ENCODE measurements at regions not wholly inside any gene's neighbourhood (a gene's known extent, or its start where the extent isn't known, plus 50 kb on each side); places are given as distances from the start of the nearest gene placed in this dataset.

DNA sequence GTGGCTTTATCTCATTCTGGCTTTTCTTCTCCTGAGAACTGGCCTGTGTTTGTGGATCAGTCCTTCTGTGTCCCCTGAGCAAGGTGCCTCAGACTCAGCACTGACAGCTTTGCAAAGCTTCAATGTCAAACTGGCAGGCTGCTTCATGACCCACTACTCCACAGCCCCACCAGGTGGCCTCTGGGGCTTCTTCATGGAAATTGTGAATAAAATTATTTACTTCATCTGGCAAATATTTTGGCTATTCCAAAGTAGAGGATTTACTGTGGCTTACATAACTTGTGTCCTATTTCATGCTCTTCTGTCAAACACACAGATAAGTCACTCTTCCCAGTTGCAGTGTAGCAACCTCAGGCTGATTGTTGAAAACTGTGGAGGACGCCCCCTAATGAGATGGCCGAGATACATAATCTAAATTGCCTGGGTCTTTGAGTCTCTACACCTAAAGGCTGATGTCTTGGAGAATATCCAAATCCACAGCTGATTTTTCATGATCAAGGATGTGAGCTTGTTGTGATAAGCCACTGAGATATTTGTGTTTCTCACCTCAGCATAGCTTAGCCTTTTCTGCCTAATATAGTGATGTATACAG, 721.9 kb upstream of the SLC10A2 start:
- DNase-seq, result no peak

DNA sequence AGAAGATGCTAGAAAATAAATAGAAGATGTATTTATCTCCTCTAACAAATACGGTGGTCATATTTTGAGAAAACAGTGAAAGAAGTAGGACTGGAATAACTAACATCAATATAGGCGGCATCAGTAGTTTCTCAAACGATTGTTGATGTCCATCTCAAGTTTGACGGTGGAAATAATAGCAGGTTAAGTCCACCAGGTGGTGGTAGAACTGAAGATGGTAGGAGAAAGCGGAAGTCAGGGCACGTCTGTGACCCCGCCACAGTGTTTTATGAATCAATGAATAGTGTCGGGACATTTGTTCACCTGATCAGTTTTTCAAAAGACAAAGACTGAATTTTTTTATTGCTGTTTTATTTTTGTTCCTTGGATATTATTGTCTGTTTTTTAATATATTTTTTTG, 706.4 kb upstream of the SLC10A2 start:
- no peak for DNase-seq

DNA sequence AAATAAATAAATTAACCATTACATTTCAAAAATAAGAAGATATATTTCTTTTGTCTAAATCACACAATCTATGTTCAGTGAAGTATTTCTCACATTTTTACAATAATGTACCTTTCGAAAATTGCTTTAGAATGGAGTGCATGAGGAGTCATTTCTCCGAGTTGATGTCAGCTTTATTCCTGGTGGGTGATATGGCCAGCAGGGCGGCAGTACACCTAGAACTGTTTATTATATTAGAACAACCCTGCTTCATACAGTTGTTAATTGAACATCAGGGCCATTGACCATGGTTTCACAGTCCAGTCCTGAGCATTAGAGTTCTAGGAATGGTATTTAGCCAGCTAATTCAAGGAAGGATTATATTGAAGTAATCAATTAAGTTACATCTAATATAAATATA, 696.3 kb upstream of the SLC10A2 start:
- DNase-seq, result no peak

DNA sequence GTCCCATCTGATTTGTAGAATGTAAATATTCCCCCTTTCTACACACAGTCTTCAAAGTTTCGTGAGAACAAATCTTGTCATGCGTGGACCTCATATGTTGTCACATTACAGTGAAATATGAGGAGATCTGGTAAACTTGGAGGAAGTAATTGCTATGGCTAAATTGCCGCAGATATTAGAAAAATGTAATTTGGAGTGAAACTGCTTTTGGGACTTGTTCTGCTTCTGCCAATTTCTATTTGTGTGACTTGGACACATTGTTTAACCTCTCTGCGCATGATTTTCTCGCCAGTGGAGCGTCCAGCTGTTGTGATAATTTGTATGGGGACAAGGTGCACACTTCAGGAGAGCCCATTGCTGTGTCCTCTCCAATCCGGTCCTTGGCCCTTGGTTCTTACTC, 693.1 kb upstream of the SLC10A2 start:
- DNase-seq, result no peak

DNA sequence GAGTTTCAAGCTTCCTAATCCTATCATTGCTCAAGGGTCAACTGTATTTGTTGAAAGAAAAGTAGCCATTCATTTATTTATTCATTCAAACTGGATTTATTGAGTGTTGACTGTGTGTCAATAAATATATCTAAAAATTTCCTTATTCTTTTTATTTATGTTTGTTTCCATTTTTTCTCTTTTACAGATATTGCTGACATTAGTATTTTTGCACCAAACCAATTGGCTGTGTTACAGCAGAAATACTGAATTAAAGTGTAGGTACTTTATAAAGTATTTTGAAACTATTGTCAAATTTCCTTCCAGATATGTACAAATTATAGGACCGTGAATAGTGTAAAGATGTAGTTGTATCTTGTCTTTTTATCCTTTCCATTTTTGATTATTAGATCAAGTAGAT, 692.0 kb upstream of the SLC10A2 start:
- no peak for DNase-seq

DNA sequence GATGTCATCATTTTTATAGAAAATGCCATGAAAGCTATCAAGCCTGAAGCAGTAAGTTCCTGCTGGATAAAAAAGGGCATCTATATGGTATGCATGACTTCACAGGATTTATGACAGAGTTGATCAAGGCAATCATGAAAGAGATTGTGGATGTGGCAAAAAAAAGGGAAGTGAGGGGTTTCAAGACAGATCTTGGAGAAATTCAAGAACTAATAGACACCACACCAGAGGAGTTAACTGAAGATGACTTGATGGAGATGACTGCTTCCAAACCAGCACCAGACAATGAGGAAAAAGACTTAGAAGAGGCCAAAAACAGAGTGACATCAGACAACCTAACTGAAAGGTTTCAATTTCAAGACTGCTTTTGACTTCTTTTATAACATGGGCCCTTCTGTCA, 691.1 kb upstream of the SLC10A2 start:
- DNase-seq, result no peak

DNA sequence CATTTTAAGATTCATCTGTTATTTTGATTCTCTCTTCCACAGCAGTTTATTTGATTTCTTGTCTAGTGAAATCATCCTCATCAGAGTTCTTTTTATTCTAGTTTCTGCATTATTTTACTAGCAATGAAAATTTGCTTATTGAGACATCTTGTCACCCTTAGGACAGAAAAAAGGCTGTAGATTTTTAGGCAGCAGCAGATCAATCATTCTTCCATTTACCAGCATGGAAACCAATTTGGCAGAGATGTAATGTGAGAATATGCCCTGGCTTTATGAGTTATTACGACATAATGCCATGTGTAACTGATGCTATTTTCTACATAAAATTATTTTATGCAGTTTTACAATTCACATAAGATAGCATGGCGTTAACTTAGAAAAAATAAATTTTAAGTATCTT, 688.6 kb upstream of the SLC10A2 start:
- no peak for DNase-seq

DNA sequence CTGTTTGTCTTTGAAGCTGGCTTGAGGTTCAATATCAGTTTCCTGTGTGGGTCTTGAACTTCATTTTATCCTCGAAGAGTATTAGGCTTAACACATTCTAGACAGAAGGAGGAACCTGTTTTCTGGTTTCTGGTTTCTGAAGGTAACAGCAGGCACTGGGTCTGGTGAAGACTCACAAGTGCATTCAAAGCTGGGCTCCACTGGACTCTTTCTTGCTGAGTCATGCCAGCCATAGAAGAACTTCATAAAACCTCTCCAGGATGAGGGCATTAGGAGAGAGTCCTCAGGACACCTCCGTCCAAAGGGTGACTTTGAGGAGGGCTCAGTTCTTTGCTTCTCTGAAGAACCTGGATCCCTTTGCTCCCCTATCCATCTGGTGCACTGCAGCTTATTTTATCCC, 668.6 kb upstream of the SLC10A2 start:
- no peak for DNase-seq

DNA sequence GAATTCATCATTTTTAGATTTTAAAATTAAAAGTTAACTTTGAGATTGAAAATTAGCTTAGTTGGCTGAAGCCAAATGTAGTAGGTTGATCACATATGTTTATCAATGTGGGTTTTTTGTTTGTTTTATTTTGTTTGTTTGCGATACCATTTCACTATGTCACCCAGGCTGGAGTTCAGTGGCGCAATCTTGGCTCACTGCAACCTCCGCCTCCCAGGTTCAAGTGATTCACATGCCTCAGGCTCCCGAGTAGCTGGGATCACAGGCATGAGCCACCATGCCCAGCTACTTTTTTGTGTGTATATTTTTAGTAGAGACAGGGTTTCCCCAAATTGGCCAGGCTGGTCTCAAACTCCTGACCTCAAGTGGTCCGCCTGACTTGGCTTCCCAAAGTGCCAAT, 665.7 kb upstream of the SLC10A2 start:
- DNase-seq, result no peak

DNA sequence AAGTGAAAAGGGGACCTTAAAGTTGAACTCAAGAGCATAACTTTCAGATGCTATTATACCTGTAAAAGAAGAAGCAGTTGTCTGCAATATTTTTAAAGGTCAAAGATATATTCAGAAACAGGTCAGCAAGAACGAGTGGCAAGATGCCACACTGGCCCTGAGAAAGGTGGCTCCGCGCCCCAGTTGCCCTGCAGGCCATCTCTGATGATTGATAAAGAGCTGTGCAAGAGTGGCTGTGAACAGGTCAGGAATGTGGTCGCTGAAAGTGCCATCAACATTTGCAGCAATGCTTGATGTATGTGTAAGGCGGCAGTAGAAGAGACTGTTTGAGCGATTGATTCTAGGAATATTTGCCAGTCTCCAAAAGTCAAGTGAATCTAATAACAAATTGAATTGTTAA, 664.2 kb upstream of the SLC10A2 start:
- DNase-seq, result no peak

DNA sequence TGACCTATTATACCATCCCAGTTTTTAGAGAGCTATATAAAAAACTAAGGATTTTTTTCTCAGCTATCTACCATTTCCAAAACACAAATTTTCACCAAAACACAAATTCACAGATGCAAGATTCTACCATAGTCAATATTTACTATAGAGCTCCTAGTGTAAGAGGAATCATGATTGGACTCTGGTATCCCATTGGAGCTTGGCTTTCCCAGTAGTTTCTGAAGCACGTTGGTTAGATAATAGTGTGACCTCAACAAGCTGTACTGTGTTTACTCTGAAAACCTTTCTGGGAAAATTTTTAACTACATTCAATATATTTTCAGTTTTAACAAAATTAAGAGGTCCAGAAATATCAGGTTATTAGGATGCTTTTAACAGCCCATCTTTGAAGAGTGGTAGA, 660.6 kb upstream of the SLC10A2 start:
- no peak for DNase-seq

DNA sequence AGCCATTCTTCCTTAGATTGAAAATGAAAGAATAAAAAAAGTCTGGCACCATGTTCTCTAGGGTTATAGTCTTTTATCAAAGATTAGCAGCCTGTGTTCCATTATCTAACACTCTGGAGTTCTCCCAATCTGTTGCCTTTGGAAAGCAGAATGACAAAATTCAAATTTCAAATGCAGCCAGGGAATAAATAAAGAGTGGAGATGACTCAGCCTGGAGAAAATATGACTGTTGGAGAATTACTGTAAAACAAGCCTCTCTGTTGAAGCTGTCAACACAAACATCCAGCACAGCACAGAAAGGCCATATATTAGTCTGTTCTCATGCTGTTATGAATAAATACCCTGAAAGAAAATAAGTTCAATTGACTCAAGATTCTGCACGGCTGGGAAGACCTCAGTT, 650.5 kb upstream of the SLC10A2 start:
- DNase-seq, result no peak

DNA sequence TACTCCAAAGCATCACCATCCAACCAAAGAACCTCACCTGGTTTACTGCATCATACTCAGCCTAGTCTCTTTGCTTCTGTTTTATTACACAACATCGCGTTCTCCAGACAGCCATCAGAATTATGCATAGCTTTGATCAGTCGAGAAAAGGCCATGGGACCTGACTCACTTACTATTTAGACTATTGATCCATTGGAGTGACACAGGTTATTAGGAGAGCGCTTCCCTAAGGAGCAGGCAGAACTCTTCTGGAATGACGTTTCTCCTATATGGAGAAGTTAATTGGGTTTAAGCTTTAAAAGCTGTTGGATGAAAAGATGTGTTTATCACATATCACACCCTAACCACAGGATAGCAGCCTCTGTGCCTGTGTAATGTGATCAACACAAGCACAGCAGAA, 649.1 kb upstream of the SLC10A2 start:
- DNase-seq, result no peak

DNA sequence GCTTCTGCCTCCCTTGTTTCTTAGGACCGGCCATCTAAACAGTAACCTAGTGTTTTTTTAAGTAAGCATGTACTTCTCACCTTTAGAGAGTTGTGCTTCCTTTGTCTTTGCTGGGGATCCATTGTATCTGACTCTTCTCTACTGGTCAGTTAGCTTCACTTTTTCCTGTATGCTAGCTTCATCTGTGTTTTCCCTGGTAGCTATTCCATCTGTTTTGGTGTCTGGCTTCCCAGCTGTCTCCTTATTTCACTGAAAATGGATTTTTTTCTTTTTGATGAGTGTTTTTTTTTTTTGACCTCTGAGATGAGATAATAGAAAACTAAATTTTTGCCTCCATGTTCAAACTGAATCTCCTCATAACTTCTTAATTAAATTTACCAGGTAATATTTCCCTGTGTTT, 637.0 kb upstream of the SLC10A2 start:
- no peak for DNase-seq

DNA sequence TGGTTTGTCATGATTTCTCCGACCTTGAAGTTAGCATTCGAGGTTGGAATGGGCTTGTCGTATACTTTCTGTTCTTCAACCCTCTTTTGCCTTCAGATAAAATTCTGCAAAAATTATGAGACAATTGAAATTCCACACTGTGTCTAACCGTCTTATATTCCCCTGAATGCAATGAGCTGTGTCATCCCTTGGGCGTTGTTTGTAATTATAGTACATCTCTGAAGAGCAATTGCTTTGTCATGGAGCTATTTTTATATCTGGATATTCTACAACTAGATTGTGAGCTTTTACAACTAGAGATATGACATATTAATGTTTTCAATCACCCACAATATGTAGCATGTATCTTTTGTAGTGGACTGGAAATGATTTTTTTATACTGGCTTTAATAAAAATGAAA, 631.8 kb upstream of the SLC10A2 start:
- no peak for DNase-seq

DNA sequence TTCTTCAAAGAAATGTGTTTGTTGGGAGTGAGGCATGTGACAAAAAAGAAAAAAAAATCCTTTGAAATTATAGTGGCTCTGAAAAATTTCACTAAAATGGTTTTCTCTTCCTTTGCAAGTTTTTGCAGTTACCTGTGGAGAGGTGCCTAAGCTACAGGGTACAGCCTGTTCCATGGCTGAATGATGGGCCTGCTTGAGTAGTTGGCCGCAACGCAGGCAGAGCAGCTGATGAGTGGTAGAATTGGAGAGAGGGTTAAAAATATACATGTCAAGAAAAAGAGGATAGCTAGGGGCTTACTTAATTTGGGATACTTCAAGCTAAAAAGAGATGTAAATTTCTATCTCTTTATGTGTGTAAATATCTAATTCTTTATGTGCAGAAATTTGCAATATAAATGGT, 629.1 kb upstream of the SLC10A2 start:
- no peak for DNase-seq

DNA sequence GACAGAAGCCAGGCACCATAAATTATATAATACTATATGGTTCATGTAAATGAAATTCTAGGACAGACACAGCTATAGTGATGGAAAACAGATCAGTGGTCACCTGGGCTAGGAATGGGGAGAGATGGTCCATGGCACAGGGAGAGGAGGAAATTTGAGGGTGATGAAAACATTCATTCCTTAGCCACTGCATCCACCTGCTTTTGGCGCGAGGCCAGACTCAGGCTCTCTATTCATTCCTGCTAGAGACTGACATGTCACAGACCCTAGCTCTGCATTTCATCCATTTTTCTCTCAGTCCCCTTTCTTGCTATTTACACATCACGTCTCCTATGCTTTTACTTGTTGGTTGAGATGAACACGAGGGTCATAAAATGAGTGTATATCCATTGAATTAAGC, 628.3 kb upstream of the SLC10A2 start:
- no peak for DNase-seq

DNA sequence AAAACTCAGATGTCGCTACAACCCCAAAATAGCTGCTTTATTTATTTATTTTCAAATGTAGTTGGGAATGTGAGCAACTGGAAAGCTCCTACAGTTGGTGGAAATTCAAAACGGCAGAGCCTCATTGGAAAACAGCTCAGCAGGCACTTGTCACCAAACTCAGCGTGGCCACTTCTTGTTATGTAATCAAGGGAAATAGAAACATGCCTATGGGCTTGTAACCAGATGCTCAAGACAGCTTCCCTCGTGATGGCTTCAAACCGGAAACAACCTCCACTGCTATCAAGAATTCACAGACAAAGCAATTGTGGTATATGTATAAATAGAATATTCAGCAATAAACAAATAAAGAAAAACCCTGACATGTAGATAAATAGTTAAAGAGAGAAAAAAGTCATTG, 627.8 kb upstream of the SLC10A2 start:
- no peak for DNase-seq

DNA sequence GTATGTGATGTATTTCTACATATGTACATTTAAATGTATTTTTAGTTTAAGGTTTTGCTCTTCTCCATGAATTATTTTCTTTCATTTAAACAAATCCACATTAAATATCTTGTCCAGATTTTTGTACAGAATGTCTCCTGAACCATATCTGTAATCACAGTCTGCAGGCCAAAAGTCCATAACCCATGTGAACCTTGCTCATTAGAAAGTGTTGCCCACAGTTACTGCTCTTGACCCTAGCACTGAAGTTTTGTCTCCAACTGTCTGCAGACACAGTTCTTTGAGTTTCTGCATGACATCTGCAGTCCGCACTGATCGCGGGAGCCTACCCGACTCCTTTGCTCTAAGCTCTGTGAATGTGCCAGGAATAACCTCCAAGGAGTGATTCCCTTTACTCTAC, 626.2 kb upstream of the SLC10A2 start:
- DNase-seq, result no peak

DNA sequence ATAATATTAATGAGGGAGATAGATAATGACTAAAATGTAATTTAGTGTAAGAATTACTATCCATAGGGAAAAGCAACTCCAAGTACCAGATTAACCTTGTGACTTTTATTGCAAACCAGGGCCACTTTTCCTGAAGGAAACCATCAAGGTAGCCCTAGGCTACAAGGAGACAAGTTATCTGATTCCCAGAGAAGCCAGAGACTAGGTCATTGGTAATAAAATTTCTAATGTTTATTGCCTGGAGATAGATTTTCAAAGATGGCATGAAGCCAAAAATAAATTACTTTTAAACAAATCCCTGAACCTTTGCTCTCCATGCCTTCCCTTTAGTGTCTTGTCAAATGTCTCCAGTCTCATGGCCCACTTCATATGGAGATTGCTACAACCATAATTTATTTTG, 610.1 kb upstream of the SLC10A2 start:
- DNase-seq, result no peak

DNA sequence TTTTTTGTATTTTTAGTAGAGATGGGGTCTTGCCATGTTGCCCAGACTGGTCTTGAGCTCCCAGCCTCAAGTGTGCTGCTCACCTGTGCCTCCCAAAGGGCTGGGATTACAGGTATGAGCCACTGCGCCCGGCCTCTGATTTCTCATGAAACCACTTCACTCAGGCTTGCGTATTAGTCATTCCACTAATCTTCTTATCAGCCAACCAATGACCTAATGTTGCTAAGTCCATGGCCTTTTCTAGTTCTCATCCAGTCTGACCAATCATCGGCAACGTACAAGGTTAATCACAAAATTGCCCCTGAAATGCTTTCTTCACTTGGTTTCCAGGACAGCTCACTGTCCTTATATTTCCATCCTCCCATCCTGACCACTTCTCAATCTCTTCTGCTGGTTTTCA, 605.3 kb upstream of the SLC10A2 start:
- no peak for DNase-seq

DNA sequence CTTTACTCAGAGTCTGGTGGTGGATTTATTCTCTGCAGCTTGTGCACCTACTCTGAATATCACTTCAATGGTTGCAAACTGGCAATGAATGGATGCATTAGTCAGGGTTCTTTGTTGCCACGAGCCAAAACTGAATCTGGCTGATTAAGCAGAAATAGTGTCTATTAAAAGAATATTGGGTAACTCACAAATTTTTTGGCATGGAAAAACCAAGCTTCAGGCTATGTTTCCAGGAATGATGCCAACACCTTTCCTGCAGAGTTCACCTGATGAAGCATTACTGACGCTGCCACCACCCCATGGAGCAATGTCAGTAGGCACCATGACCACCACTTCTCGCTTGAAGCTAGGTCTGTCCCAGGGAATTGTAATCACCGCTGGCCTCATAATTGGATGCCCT, 597.8 kb upstream of the SLC10A2 start:
- DNase-seq, result no peak

DNA sequence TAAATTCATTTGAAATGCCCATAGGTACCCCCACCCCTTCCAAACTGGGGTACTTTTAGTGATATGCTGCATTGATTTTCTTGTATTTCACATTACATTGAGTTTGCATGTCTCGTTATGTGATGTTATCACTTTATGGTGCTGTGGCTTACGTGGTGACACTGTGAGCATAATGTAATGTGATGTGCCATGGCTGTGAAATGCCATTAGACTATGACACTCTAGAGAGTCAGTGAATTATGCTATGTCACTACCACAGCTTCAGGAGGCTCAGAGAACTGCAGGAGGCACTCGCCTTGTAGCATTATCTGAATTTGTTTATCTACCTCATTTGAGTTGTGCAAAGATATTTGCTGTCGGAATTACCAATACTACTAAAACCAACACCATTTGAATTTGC, 590.1 kb upstream of the SLC10A2 start:
- no peak for DNase-seq

DNA sequence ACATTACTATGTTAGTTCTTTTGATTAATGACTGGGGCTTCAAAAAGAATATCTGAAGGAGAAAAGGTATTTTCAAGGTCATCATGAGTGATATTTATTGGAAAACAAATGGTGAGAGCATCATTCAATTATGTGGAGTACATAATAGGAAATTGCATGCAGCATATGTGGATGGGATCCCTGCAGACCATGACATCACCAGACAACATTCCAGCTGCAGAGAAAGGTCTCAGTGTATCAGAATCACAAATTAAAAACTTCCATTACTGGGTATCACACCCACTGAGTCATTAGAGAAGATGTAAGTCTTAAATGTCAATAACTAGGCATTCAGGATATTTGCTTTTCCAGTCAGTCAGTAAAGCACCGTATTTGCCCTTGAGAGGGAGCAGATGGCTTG, 574.4 kb upstream of the SLC10A2 start:
- no peak for DNase-seq

DNA sequence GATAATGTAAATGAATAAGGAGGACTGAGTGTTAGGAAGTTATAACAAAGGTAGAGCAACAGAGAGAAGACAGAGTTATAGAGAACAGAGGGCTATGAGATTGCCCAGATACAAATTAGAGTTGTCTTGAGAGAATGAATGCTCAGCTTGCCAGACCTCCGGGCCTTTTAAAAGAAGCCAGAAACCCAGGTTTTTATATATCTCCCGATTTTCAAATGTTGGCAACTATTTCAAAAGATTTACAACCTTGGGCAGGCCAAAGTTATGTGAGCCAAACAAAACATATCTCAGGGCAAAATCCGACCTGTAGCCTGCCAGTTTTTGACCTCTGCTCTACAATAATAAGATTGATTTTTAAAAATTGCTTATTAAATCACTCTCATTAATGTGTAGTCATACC, 573.1 kb upstream of the SLC10A2 start:
- no peak for DNase-seq

DNA sequence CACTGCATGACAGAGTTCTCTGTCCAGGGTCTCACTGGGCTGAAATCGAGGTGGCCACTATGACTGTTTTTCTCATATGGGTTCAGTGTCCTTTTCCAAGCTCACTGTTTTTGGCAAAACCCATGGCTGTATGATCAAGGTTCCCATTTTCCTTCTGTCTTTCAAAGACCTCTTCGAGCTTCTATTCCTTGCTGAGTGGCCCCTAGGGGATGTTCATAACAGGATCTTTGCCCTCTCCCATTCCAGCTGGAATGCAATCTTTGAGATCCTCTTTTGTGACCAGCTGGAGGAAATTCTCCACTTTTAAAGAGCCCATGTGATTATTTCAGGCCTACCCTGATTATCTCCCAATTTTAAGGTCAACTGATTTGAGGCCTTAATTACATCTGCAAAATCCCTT, 572.5 kb upstream of the SLC10A2 start:
- DNase-seq, result no peak
